ENCODE measurements at regions not wholly inside any gene's neighbourhood (a gene's known extent, or its start where the extent isn't known, plus 50 kb on each side); places are given as distances from the start of the nearest gene placed in this dataset.

- Histone ChIP-seq H3K27ac (ENCODE audit: insufficient read depth in 1 of 2, low read depth in 1 of 2, low read length in 2 of 2, poor library complexity in 1 of 2, severe bottlenecking in 2 of 2) (no peak overlapping the region), H3K36me3 (ENCODE audit: control insufficient read depth in 4 of 4, insufficient read depth in 4 of 4, low read length in 3 of 4) (no peaks in the 10 kb centered on the region), H3K27me3 (replicated peaks in 2 of 5; ENCODE audit: control insufficient read depth in 4 of 5, insufficient read depth in 5 of 5, low read length in 4 of 5) (no peaks in the 10 kb centered on the region), H3K9me3 (ENCODE audit: control extremely low read depth in 1 of 5, control insufficient read depth in 4 of 5, insufficient read depth in 2 of 5, low read depth in 1 of 5, low read length in 4 of 5) (no peaks in the 10 kb centered on the region), H3K4me1 (ENCODE audit: control extremely low read depth in 1 of 4, control insufficient read depth in 4 of 4, insufficient read depth in 4 of 4, low read length in 3 of 4) (no peaks in the 10 kb centered on the region), H3K4me3 (ENCODE audit: control insufficient read depth in 1 of 7, extremely low read depth in 1 of 7, insufficient read depth in 4 of 7, low read depth in 2 of 7, low read length in 6 of 7) (no peak overlapping the region)
- WGBS (ENCODE audit: insufficient coverage), result 100% methylated on average over 1 of the region's 2 CpGs
- CTCF ChIA-PET, result no interaction called here
- POLR2A ChIA-PET, result no interaction called here
- DNase-seq, result no peak
Measured at GRCh38 chr14:42334931-42335330, 728.3 kb downstream of the LRFN5 start.

- no peak for DNase-seq
- Histone ChIP-seq H3K4me1 (ENCODE audit: control extremely low read depth in 1 of 4, control insufficient read depth in 4 of 4, insufficient read depth in 4 of 4, low read length in 3 of 4) (peaks cover 0 to 12% (median 0%) of the 10 kb centered on the region in 4 experiments), H3K9me3 (ENCODE audit: control extremely low read depth in 1 of 5, control insufficient read depth in 4 of 5, insufficient read depth in 2 of 5, low read depth in 1 of 5, low read length in 4 of 5) (no peaks in the 10 kb centered on the region), H3K4me3 (ENCODE audit: control insufficient read depth in 1 of 7, extremely low read depth in 1 of 7, insufficient read depth in 4 of 7, low read depth in 2 of 7, low read length in 6 of 7) (no peak overlapping the region), H3K36me3 (ENCODE audit: control insufficient read depth in 4 of 4, insufficient read depth in 4 of 4, low read length in 3 of 4) (no peaks in the 10 kb centered on the region), H3K27me3 (replicated peaks in 2 of 5; ENCODE audit: control insufficient read depth in 4 of 5, insufficient read depth in 5 of 5, low read length in 4 of 5) (no peaks in the 10 kb centered on the region), H3K27ac (ENCODE audit: insufficient read depth in 1 of 2, low read depth in 1 of 2, low read length in 2 of 2, poor library complexity in 1 of 2, severe bottlenecking in 2 of 2) (no peak overlapping the region)
- WGBS (ENCODE audit: insufficient coverage), result 80% methylated on average over 1 of the region's 1 CpG
- ChIA-PET CTCF (interaction anchor here (0.6 kb wide), 1 partner anchor 28 kb away, joined by 3 read pairs; no protein-coding TSS in a partner anchor), POLR2A (interaction anchor here (0.6 kb wide), 1 partner anchor 146 kb away, joined by 3 read pairs; no protein-coding TSS in a partner anchor)
Measured at GRCh38 chr14:42323426-42323825, 716.8 kb downstream of the LRFN5 start.

GRCh38 chr14:42322531-42323284, 716.0 kb downstream of the LRFN5 start:
- H3K36me3 ChIP-seq (ENCODE audit: control insufficient read depth in 4 of 4, insufficient read depth in 4 of 4, low read length in 3 of 4), result no peaks in the 10 kb centered on the region
- no peak for DNase-seq
- WGBS (ENCODE audit: insufficient coverage), result 100% methylated on average over 1 of the region's 3 CpGs
- H3K4me3 ChIP-seq (ENCODE audit: control insufficient read depth in 1 of 7, extremely low read depth in 1 of 7, insufficient read depth in 4 of 7, low read depth in 2 of 7, low read length in 6 of 7), result no peak overlapping the region
- peaks cover 0 to 12% (median 0%) of the 10 kb centered on the region in 4 experiments for H3K4me1 ChIP-seq (ENCODE audit: control extremely low read depth in 1 of 4, control insufficient read depth in 4 of 4, insufficient read depth in 4 of 4, low read length in 3 of 4)
- CTCF ChIA-PET, result interaction anchor here (0.6 to 1.0 kb wide), 2 partner anchors 22 to 27 kb away, joined by 3 read pairs; no protein-coding TSS in a partner anchor
- POLR2A ChIA-PET, result interaction anchor here (0.6 kb wide), 1 partner anchor 146 kb away, joined by 3 read pairs; no protein-coding TSS in a partner anchor
- H3K27ac ChIP-seq (ENCODE audit: insufficient read depth in 1 of 2, low read depth in 1 of 2, low read length in 2 of 2, poor library complexity in 1 of 2, severe bottlenecking in 2 of 2), result no peak overlapping the region
- no peaks in the 10 kb centered on the region for H3K9me3 ChIP-seq (ENCODE audit: control extremely low read depth in 1 of 5, control insufficient read depth in 4 of 5, insufficient read depth in 2 of 5, low read depth in 1 of 5, low read length in 4 of 5)
- H3K27me3 ChIP-seq (replicated peaks in 2 of 5; ENCODE audit: control insufficient read depth in 4 of 5, insufficient read depth in 5 of 5, low read length in 4 of 5), result no peaks in the 10 kb centered on the region

GRCh38 chr14:42319996-42320395, 713.3 kb downstream of the LRFN5 start:
- Histone ChIP-seq H3K36me3 (ENCODE audit: control insufficient read depth in 4 of 4, insufficient read depth in 4 of 4, low read length in 3 of 4) (no peaks in the 10 kb centered on the region), H3K9me3 (ENCODE audit: control extremely low read depth in 1 of 5, control insufficient read depth in 4 of 5, insufficient read depth in 2 of 5, low read depth in 1 of 5, low read length in 4 of 5) (no peaks in the 10 kb centered on the region), H3K4me3 (ENCODE audit: control insufficient read depth in 1 of 7, extremely low read depth in 1 of 7, insufficient read depth in 4 of 7, low read depth in 2 of 7, low read length in 6 of 7) (no peak overlapping the region), H3K4me1 (ENCODE audit: control extremely low read depth in 1 of 4, control insufficient read depth in 4 of 4, insufficient read depth in 4 of 4, low read length in 3 of 4) (peaks cover 0 to 12% (median 0%) of the 10 kb centered on the region in 4 experiments), H3K27ac (ENCODE audit: insufficient read depth in 1 of 2, low read depth in 1 of 2, low read length in 2 of 2, poor library complexity in 1 of 2, severe bottlenecking in 2 of 2) (no peak overlapping the region), H3K27me3 (replicated peaks in 2 of 5; ENCODE audit: control insufficient read depth in 4 of 5, insufficient read depth in 5 of 5, low read length in 4 of 5) (no peaks in the 10 kb centered on the region)
- ChIA-PET CTCF (no interaction called here), POLR2A (no interaction called here)
- no peak for DNase-seq

GRCh38 chr14:42316693-42317092, 710.0 kb downstream of the LRFN5 start:
- Histone ChIP-seq H3K36me3 (ENCODE audit: control insufficient read depth in 4 of 4, insufficient read depth in 4 of 4, low read length in 3 of 4) (no peaks in the 10 kb centered on the region), H3K27me3 (replicated peaks in 2 of 5; ENCODE audit: control insufficient read depth in 4 of 5, insufficient read depth in 5 of 5, low read length in 4 of 5) (no peaks in the 10 kb centered on the region), H3K27ac (ENCODE audit: insufficient read depth in 1 of 2, low read depth in 1 of 2, low read length in 2 of 2, poor library complexity in 1 of 2, severe bottlenecking in 2 of 2) (no peak overlapping the region), H3K9me3 (ENCODE audit: control extremely low read depth in 1 of 5, control insufficient read depth in 4 of 5, insufficient read depth in 2 of 5, low read depth in 1 of 5, low read length in 4 of 5) (peaks cover 0 to 2% (median 0%) of the 10 kb centered on the region in 5 experiments), H3K4me3 (ENCODE audit: control insufficient read depth in 1 of 7, extremely low read depth in 1 of 7, insufficient read depth in 4 of 7, low read depth in 2 of 7, low read length in 6 of 7) (no peak overlapping the region), H3K4me1 (ENCODE audit: control extremely low read depth in 1 of 4, control insufficient read depth in 4 of 4, insufficient read depth in 4 of 4, low read length in 3 of 4) (no peaks in the 10 kb centered on the region)
- CTCF ChIA-PET, result no interaction called here
- DNase-seq, result no peak
- POLR2A ChIA-PET, result no interaction called here

GRCh38 chr14:42311876-42312275, 705.2 kb downstream of the LRFN5 start:
- 96% methylated on average over 7 of the region's 9 CpGs for WGBS (ENCODE audit: insufficient coverage)

GRCh38 chr14:42307239-42307825, 700.7 kb downstream of the LRFN5 start:
- CTCF ChIA-PET, result no interaction called here
- no peak overlapping the region for H3K4me3 ChIP-seq (ENCODE audit: control insufficient read depth in 1 of 7, extremely low read depth in 1 of 7, insufficient read depth in 4 of 7, low read depth in 2 of 7, low read length in 6 of 7)
- no peak overlapping the region for H3K27ac ChIP-seq (ENCODE audit: insufficient read depth in 1 of 2, low read depth in 1 of 2, low read length in 2 of 2, poor library complexity in 1 of 2, severe bottlenecking in 2 of 2)
- no peak for DNase-seq
- POLR2A ChIA-PET, result no interaction called here
- 98% methylated on average over 5 of the region's 5 CpGs for WGBS (ENCODE audit: insufficient coverage)
- H3K36me3 ChIP-seq (ENCODE audit: control insufficient read depth in 4 of 4, insufficient read depth in 4 of 4, low read length in 3 of 4), result no peaks in the 10 kb centered on the region
- no peaks in the 10 kb centered on the region for H3K4me1 ChIP-seq (ENCODE audit: control extremely low read depth in 1 of 4, control insufficient read depth in 4 of 4, insufficient read depth in 4 of 4, low read length in 3 of 4)
- peaks cover 4 to 28% (median 7%) of the 10 kb centered on the region in 5 experiments for H3K9me3 ChIP-seq (ENCODE audit: control extremely low read depth in 1 of 5, control insufficient read depth in 4 of 5, insufficient read depth in 2 of 5, low read depth in 1 of 5, low read length in 4 of 5)
- H3K27me3 ChIP-seq (replicated peaks in 2 of 5; ENCODE audit: control insufficient read depth in 4 of 5, insufficient read depth in 5 of 5, low read length in 4 of 5), result no peaks in the 10 kb centered on the region

More at GRCh38 chr14:42311876-42312275, 705.2 kb downstream of the LRFN5 start:
- no peak overlapping the region for H3K4me3 ChIP-seq (ENCODE audit: control insufficient read depth in 1 of 7, extremely low read depth in 1 of 7, insufficient read depth in 4 of 7, low read depth in 2 of 7, low read length in 6 of 7)
- H3K36me3 ChIP-seq (ENCODE audit: control insufficient read depth in 4 of 4, insufficient read depth in 4 of 4, low read length in 3 of 4), result no peaks in the 10 kb centered on the region
- CTCF ChIA-PET, result no interaction called here
- no peak for DNase-seq
- H3K9me3 ChIP-seq (ENCODE audit: control extremely low read depth in 1 of 5, control insufficient read depth in 4 of 5, insufficient read depth in 2 of 5, low read depth in 1 of 5, low read length in 4 of 5), result peaks cover 0 to 20% (median 7%) of the 10 kb centered on the region in 5 experiments
- POLR2A ChIA-PET, result no interaction called here
- H3K4me1 ChIP-seq (ENCODE audit: control extremely low read depth in 1 of 4, control insufficient read depth in 4 of 4, insufficient read depth in 4 of 4, low read length in 3 of 4), result no peaks in the 10 kb centered on the region
- H3K27me3 ChIP-seq (replicated peaks in 2 of 5; ENCODE audit: control insufficient read depth in 4 of 5, insufficient read depth in 5 of 5, low read length in 4 of 5), result no peaks in the 10 kb centered on the region
- H3K27ac ChIP-seq (ENCODE audit: insufficient read depth in 1 of 2, low read depth in 1 of 2, low read length in 2 of 2, poor library complexity in 1 of 2, severe bottlenecking in 2 of 2), result no peak overlapping the region

All from common myeloid progenitor, CD34-positive (primary cell).